GM12864 (cell line): ENCODE measurements at regions not wholly inside any gene's neighbourhood (a gene's known extent, or its start where the extent isn't known, plus 50 kb on each side); places are given as distances from the start of the nearest gene placed in this dataset.

Experiments
- DNase-seq: peaks from one replicate; pipeline ENCODE4 v3.0.0-alpha.2; 2011; ENCODE audit warnings: low read depth
- H3K4me3 ChIP-seq: 2 replicates; pipeline ENCODE4 v1.5.1; 2011; ENCODE audit warnings: mild to moderate bottlenecking, low read depth, low read length, control low read depth
- CTCF ChIP-seq: IDR thresholded peaks from 2 replicates; pipeline ENCODE4 v1.5.1; 2011; ENCODE audit warnings: low read depth, mild to moderate bottlenecking, moderate library complexity, low read length, control low read depth, inconsistent platforms; ENCODE audit errors: missing control alignments

- no peak for TF ChIP-seq CTCF
- no peak overlapping the region for H3K4me3 ChIP-seq
- DNase-seq: no peak
These were observed 144.7 kb upstream of the BTG1 start for GRCh38 chr12:92290350-92290695.

GRCh38 chr12:92289629-92290349 lies 144.1 kb upstream of the BTG1 start:
- no peak for DNase-seq
- TF ChIP-seq CTCF: no peak
- H3K4me3 ChIP-seq: no peak overlapping the region

- no peak for TF ChIP-seq CTCF
- H3K4me3 ChIP-seq: no peak overlapping the region
- DNase-seq: no peak
These were observed 142.9 kb upstream of the BTG1 start for GRCh38 chr12:92288561-92288960.

- no peak overlapping the region for H3K4me3 ChIP-seq
- DNase-seq: no peak
- TF ChIP-seq CTCF: no peak
These were observed 132.8 kb upstream of the BTG1 start for GRCh38 chr12:92278378-92278828.

- H3K4me3 ChIP-seq: no peak overlapping the region
- no peak for TF ChIP-seq CTCF
- no peak for DNase-seq
These were observed 132.1 kb upstream of the BTG1 start for GRCh38 chr12:92277795-92278194.

- H3K4me3 ChIP-seq: no peak overlapping the region
- no peak for TF ChIP-seq CTCF
- DNase-seq: no peak
These were observed 130.6 kb upstream of the BTG1 start for GRCh38 chr12:92276276-92276675.
